Limb (tissue), 2 donors: ENCODE measurements at regions not wholly inside any gene's neighbourhood (a gene's known extent, or its start where the extent isn't known, plus 50 kb on each side); places are given as distances from the start of the nearest gene placed in this dataset.

ENCODE experiments used
- DNase-seq, 2 donors: peaks; one replicate each; pipeline ENCODE4 v3.0.0-alpha.2; 2016; ENCODE audit errors: extremely low spot score in 2 of 2

DNA sequence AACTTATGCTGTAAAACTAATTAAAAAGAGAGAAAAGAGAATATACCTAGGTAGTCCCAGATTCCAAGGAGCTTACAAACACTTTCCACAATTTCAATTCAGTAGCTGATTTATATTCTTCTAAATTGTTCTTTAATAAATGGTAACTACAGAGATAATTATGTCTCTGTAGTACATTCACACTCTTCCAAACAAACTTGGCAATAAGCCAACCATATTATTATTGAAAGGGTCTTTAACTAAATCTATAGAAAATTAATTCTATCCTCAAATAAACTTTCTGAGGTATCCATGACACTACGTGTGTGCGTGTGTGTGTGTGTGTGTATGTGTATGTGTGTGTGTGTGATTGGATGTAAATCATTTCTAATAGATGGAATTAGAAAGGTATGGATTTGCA is 217.4 kb upstream of the EYS start:
- DNase-seq, result no peak

DNA sequence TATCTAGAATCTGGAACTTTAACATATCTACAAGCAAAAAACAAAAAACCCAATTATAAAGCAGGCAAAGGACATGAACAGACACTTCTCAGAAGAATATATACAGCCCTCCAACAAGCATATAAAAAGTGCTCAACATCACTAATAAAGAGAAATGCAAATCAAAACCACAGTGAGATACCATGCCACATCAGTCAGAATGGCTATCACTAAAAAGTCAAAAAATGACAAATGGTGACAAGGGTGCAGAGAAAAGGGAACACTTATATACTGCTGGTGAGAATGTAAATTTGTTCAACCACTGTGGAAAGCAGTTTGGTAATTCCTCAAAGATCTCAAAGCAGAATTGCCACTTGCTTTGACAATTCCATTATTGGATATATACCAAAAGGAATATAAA is 215.0 kb upstream of the EYS start:
- DNase-seq, result no peak

DNA sequence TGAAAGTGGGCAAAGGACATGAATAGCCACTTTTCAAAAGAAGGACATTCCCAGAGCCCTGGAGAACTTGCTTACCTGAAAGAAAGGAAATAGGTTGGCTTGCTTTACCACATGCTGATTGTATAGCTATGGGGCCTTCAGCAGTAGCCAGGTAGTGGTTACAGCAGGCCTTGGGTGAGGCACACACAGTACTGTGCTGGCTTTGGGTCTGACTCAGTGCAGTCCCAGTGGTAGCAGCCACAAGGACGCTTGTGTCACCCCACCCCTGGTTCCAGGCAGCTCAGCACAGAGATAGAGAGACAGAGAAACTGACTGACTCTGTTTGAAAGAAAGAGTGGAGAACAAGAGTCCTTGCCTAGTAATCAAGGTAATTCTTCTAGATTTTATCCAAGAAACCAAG is 201.0 kb upstream of the EYS start:
- no peak for DNase-seq

DNA sequence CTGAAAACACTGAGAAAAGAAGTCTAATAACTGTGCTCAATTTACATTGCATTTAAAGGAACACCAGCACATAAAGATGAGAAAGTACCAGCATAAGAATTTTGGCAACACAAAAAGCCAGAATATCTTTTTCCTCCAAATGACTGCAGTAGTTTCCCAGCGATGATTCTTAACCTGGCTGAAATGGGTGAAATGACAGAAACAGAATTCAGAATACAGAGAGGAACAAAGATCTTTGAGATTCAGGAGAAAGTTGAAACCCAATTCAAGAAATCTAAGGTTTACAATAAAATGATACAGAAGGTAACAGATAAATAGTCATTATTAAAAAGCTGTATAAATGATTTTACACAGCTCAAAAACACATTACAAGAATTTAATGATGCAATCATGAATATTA is 197.0 kb upstream of the EYS start:
- DNase-seq, result no peak

DNA sequence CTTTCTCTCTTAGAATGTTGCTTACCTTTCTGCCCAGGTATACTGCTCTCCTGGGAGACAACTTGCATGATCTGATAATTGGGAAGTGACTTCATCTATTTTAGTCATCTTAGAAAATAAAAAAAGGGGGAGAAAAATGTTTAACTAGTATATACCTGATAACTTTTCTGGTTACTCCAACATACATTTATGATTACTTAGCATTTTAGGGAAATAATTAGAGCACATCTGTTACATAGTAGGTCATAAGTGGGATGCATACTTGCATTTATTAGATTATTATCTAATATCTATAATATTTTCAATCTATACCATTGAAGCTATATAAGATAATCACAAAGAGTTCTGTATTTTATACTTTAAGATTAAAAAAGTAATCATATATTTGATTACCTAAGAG is 193.9 kb upstream of the EYS start:
- no peak for DNase-seq

DNA sequence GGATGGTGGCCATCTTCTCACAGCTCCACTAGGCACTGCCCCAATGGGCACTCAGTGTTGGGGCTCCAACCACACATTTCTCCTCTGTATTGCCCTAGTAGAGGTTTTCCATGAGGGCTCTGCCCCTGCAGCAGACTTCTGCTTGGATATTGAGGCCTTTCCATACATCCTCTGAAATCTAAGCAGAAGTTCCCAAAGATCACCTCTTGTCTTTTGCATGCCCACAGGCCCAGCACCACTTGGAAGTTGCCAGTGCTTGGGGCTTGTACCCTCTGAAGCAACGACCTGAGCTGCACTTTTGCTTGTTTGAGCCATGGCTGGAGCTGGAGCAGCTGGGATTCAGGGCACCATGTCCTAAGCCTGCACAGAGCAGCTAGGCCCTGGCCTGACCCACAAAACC is 189.1 kb upstream of the EYS start:
- no peak for DNase-seq

DNA sequence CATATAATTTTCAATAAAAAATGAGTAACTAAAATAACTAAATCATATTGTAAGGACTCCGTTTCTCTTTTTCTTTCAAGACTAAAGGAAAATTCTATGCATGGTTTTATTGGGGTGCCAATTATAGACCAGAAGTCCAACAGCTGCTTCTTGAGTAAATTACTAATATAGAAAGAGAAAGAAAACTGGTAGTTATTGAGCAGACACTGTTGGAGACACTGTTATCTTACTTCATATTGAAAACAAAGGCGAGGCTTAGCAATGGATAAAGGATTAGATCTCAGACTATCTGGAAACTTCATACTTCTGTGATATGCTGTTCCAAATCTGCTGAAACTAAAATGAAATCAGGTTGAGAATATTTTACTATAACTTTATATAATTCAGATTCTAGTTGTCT is 169.6 kb upstream of the EYS start:
- DNase-seq, result no peak

DNA sequence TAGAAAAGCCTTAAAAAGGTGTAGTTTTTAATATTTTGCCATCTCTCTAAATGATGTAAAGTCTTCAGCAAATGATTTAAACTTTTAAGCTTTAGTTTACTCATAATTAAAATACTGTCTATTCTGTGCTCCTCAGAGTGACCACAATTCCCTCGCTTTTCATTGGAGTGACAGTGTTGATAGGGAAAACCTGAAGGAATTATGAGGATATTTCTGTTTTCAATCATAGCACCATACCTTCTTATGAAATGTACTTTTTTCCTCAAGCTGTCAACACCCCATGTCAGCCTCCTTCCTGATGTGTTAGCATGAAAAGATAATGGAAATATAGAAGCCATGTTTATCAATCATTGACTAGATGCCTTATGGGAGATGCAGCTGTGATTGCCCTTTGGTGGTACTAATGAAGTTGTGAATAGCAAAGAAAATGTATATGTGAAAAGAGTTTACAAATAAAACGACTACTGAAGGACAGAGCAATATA is 145.4 kb upstream of the EYS start:
- no peak for DNase-seq

DNA sequence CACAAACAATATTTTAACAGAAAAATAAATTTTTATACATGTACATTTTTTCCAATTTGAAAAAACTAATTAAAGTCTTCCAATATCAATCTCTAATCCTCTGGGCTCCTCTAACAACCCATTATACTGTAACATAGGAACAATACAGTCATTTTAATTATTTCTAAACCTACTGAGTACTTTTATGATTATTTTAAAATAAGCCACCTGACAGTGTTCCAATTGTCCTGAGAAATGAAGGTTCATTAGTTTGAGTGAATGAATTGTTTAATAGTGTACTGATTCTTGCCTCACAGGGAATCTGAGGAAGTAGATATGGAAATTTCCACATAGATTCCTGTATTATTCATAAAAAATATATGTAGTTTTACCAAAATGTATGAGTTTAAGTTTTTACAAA is 123.1 kb upstream of the EYS start:
- no peak for DNase-seq

DNA sequence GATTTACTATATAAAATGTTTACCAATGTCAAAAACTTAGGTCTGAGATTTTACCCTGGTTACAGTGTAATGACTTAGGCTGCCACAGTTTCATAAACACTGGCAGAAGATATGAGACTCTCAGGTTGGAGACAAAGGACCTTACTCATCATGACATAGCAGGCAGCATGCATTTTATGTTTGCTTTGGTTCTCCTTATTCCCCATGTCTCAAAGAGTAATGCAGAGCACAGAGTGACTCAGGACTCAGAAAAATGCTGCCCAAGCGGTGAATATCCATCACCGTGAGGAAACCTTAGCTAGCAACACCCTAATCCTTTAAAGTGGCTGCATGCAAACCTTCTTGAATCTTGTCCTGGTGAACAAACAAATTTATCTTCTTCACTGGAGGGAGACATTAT is 112.1 kb upstream of the EYS start:
- no peak for DNase-seq

DNA sequence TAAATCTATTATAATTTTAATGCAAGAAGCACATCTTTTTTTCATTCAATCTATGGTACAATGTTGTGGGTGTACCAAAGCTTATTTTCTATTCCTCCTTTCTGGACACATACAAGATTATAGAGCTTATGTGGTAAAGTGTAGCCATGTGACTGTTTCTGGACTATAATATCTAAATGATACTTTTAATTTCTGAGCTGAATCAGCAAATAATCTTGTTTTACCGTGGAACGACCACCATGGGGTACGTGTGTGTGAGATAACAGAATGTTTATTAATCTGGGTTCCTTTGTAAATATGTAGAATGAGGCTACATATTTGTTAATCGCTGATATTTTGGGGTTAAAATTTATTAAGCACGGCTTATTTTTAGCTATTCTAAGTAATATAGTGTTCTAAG is 111.5 kb upstream of the EYS start:
- DNase-seq, result no peak

DNA sequence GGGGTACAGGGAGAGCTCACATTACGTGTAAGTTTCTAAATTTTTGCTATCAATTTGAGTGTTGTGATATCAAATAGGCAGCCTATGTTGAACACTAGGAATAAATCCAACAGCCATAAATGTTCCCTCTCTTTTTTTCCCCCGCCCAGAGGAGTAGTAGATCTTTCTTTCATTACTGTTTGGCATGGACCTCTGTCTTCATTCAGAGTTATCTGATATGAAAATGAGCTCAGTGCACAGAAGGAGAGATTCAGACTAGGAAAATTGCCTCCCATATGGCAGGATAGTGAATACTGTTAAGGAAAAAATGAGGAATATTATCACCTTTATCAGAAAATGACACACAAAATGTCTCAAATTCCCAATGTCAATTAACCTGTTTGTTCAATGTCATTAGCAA is 110.0 kb upstream of the EYS start:
- DNase-seq, result no peak

DNA sequence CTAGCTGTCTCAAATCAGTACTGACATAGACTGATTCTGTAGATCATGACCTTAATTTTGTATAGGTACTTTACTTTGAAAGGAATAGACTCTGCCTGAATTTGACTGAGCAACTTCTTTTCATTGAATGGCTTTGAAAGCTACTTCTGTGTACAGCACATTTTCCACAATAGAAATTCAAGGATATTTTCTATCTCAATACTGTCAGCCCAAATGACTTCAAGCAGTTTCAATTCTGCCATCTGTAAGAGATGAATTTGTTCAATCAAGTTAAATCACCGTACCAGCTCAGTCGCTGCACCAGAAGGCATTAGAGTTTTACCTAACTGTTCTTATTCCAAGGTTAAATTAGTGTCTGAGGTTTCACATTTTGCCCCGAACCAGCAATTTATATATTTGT is 107.0 kb upstream of the EYS start:
- no peak for DNase-seq

DNA sequence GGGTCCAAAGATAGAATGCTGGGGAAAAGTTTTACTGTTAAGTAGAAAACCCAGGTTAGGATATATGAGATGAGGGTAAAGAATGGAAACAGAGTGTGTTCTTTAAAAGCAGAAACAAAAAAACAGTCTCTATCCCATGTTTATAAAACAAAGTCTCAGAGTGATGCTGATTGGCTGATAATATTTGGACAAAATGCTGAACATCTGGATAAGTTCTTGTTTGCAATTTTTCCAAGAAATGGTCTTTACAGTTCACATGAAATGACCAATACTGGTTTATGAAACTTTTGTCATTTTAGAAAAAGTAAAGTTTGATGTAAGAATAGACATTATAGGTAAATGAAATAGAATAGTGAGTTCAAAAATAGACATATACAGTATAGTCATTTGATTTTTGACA is 96.2 kb upstream of the EYS start:
- DNase-seq, result no peak

DNA sequence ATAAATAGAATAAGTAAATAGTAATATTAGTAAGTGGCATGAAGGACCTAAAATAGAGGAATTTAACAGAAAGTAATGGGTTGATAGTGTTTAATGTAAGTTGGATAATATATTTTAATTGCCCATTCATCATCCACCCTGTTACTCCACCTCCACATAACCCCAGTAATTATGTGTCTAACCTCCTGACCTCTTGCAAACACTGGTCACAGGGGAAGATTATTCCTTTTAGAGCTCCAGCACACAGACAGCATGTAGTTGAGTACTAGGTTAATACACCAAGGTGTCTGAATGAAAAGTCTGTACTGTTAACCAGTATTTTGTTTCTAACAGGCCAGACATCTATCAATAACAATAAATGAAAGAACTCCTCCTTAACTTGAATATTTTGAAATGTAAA is 92.4 kb upstream of the EYS start:
- no peak for DNase-seq

DNA sequence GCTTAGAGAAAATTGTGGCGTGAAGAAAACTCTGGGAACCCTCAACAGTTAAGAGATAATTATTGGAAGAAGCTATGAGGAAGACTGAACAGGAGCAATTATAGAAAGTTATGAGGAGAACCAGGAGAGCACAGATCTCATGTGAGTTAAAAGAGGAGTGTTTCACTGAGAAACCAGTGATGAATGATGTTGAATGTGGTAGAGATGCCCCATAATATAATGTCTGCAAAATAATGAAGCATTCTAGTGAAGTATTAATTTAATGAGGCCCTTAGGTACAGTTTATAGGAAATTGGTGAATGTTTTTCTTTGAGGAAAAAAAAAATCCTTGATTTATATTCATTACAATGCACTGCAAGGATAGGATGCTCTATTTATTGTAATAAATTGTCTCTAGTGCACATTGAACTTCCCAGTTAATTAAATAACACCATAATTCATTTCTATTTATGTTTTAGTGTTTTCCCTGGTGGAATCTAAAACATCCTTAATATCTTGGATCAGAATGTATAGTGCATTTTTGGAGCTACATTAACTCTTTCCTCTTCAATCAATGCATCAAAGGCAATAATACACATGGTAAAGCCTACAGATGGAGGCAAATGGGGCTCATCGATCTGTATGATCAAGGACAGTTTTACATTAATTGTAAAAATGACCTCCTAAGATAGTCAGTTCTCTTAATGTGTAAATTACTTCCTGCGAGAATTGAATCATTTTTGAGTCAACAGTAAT is 91.4 kb upstream of the EYS start:
- DNase-seq, result no peak

DNA sequence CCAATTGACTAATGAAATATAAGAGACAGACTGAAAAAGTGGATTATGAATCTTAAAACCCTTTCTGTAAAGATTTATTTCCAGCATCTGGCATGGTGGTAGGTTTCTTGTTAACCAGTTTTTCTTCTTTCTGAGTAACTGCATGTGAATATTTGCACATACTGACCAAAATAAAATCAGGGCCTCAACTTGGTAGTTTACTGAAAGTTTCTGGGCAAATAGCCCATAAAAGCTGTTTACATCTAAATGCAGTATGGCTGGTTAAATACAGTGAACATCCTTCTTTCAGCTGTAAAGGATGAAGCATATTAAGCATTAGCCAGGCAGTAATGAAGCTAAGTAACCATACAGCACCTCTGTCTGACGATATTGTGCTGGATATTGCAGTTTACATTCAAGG is 83.6 kb upstream of the EYS start:
- no peak for DNase-seq

DNA sequence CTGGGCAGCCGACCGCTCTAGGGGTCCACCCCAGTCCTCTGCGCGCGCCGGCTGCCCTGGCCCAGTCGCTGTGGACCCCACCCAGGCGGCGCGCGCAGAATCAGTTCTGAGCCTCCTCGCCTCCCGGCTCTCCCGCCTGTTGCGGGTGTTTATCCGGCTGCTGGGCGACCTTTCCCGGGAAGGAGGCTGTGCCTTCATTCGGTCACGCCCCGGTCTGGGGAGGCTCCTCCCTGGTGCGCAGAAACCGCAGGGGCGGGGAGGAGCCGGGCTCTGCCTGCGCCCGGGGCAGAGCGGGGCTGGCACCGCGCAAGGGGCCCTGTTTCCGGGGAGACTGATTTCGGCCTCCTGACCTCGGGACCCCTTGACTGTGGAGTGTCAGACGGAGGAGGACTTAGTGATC is 80.8 kb upstream of the EYS start:
- DNase-seq, result no peak

DNA sequence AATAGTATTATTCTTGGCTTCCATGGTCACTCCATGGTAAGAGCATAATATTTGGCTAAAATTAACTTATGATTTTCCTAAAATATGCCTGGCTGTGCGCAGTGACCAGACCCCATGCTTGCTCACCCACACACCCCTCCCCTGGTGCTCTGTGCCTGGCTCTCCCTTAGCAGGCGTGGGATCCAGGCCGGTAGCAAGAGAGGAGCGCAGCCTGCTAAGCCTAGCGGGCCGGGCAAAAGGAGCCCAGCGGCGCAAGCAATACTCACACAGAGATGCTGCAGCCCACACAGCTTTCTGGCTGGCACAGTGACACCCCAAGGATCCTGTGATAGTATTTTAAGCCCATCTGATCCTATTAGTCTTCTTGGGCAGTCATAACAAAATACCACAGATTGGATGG is 79.8 kb upstream of the EYS start:
- no peak for DNase-seq

DNA sequence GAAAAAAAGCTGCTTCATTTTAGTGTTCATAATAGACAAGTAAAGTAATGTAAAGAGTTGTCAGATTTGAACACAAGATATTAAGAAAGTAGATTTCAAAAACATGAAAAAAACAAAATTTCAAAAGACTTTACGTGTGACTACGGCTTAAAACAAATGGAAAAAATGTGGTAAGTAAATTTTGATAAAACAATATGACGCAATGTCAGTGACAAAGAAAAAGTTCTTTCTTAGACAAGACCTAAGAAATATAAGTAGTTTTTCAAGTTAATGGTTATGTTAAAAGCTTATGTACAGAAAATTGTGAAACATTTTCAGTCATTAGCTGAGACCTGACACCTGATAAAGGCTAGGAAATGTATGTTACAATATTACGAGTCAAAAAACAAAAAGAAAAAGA is 73.7 kb upstream of the EYS start:
- DNase-seq, result no peak

DNA sequence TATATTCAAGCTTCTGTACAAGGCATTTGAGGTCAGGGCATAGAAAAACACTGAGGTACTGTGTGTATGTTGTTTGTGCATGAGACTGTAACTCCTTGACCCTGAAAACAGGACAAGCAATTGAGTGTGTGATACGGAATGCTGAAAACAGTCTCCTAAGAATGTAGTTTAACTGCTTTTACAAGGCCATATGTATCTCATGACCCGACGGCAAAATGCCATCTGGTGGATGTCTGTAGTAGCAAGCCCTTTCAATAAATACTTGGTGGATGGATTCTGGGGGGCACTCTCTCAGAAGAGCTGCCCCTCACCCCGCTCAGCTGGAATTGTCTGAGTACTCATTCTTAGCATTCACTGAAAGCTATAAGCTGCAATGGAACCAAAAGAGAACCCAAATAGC is 69.3 kb upstream of the EYS start:
- no peak for DNase-seq

DNA sequence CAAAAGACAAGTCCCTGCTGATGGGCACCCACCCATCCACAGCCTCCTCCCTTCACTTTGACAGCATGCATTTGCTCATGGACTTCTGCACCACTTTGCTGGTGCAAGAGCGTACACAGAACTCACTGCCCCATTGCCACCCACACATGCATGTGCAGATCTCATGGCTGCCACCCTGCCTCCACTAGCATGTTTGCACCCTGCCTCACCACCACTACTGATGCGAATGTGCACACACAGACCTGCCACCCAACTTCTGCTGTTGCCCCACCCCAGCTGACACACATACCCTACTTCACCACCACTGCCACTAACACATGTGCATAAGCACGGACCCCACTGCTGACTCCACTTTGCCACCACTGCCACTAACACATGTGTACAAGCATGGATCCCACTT is 64.9 kb upstream of the EYS start:
- DNase-seq, result no peak

DNA sequence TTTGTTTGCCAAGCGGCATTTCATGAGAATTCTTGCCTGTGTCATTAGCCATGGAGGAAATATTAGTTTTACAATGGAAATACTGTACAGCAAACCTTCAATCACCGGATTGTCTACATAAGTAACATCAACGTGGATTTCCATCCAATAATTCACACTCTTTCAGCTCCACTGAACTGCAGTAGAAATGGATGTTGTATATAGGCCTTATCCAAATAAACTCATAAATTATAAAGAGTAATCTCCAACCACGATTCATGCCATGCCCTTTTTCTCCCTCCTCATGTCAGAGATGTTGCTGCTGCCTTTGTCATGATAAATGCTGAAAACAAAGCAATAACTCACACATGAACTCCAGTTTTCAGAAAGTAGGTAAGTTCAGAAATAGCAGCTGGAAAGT is 54.9 kb upstream of the EYS start:
- no peak for DNase-seq

DNA sequence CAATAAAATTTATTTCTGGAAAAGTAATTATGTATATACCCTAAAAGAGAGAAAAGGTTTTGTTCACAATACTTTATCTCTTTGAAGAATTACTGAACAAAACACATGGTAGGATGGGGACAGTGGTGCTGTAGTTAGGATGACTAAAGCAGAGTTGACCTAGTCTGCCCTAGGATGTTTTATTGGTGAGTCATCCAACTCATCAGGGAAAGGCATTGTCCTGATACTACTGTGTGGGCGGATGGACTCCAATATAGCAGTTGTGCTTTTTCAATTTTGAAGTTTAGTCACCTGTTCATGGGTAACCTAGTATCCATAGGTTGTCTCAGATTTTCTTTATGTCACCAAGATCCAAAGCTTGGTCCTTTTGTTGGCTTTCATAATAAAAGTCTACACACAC is 53.3 kb upstream of the EYS start:
- DNase-seq, result no peak
